ENCODE measurements at regions not wholly inside any gene's neighbourhood (a gene's known extent, or its start where the extent isn't known, plus 50 kb on each side); places are given as distances from the start of the nearest gene placed in this dataset.
A peak's percentile ranks its signal among the peaks of the same experiment; 100 is the strongest.

DNA sequence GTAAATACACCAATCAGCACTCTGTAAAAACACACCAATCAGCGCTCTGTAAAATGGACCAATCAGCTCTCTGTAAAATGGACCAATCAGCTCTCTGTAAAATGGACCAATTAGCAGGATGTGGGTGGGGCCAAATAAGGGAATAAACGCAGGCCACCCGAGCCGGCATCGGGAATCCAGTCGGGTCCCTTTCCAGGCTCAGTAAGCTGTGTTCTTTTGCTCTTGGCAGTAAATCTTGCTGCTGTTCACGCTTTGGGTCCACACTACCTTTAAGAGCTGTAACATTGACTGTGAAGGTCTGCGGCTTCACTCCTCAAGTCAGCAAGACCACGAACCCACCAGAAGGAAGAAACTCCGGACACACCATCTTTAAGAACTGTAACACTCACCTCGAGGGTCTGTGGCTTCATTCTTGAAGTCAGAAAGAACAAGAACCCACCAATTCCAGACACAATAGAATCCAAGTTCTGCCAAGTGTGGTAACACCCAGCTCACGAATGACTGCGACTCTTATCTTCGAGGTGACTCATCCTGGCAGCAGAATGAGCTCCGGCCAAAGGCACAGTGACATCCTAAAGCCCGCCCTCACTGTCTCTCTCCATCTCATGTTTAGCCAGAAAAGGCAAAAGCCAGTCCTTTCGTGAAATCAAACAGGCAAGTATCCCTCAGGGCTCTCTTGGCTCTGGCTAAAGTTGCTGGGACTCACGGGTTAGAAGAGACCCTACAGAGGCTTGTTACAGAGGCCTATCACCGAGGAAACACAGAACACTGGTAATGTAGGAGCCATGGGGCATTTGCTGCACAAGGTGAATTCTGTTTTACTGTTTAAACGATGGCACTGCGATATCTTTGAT, 155.2 kb downstream of the FAM43A start:
- TF ChIP-seq CTCF (IDR thresholded peaks at IDR 0.05) = no peak
- TF ChIP-seq REST (IDR thresholded peaks at IDR 0.05; ENCODE audit: insufficient read depth in 1 of 2, low read depth in 2 of 2, low read length in 1 of 2) = no peak
- no peak for TF ChIP-seq SIN3A (IDR thresholded peaks at IDR 0.05; ENCODE audit: borderline replicate concordance, insufficient read depth, low read depth, low read length)
- no peak for TF ChIP-seq POLR2AphosphoS5 (IDR thresholded peaks at IDR 0.05; ENCODE audit: low read depth, low read length)
- TF ChIP-seq TCF7L2 (IDR thresholded peaks at IDR 0.05; ENCODE audit: low read depth, low read length) = no peak
- in situ Hi-C loops (cut with HindIII; ENCODE audit: low pct_unique_long_range_greater_than_20kb, low sequenced_read_pairs) = no loop called here
- Histone ChIP-seq H3K4me3 (ENCODE audit: low read depth in 2 of 2, low read length in 2 of 2) (no peak overlapping the region), H3K4me1 (ENCODE audit: control insufficient read depth, insufficient read depth, low read length) (no peaks in the 10 kb centered on the region), H3K9me3 (ENCODE audit: control insufficient read depth, insufficient read depth, low read depth, low read length) (no peaks in the 10 kb centered on the region), H3K36me3 (ENCODE audit: control insufficient read depth, insufficient read depth, low read length) (no peaks in the 10 kb centered on the region), H3K27me3 (ENCODE audit: control insufficient read depth, insufficient read depth, low read length) (no peaks in the 10 kb centered on the region), H3K27ac (ENCODE audit: low read length) (no peak overlapping the region)
- ChIA-PET CTCF (no interaction called here), POLR2A (no interaction called here)
- ATAC-seq (peak; percentile 62; the same call in 1 of the 2 replicates), DNase-seq (ENCODE audit: low read depth, low spot score) (no peak)
- no TSS peak for BruUV-seq (replicated peaks)
- intact Hi-C loops (cut with micrococcal nuclease; ENCODE audit: unreplicated experiment) = no loop called here

DNA sequence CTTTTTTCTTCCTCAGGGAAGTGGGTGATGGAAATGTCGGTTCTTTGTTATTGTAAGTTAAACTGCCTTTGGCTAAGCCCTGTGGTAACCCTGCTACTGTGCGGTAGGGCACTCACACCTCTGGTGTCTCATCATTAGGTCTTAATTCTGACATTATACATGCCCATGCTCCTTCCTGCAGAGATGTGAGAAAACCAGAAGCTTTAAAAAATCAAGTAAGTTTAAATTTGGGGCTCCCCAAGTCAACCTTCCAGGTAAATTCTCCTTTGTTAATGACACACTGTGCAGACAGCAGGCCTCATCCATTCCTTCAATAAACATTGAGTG, 155.8 kb downstream of the FAM43A start:
- intact Hi-C loops (cut with micrococcal nuclease; ENCODE audit: unreplicated experiment) = no loop called here
- Histone ChIP-seq H3K36me3 (ENCODE audit: control insufficient read depth, insufficient read depth, low read length) (no peaks in the 10 kb centered on the region), H3K4me3 (ENCODE audit: low read depth in 2 of 2, low read length in 2 of 2) (no peak overlapping the region), H3K27me3 (ENCODE audit: control insufficient read depth, insufficient read depth, low read length) (no peaks in the 10 kb centered on the region), H3K9me3 (ENCODE audit: control insufficient read depth, insufficient read depth, low read depth, low read length) (no peaks in the 10 kb centered on the region), H3K27ac (ENCODE audit: low read length) (no peak overlapping the region), H3K4me1 (ENCODE audit: control insufficient read depth, insufficient read depth, low read length) (no peaks in the 10 kb centered on the region)
- DNase-seq (ENCODE audit: low read depth, low spot score) (no peak), ATAC-seq (no peak)
- CTCF ChIA-PET = no interaction called here
- POLR2A ChIA-PET = no interaction called here
- no TSS peak for BruUV-seq (replicated peaks)
- TF ChIP-seq CTCF (IDR thresholded peaks at IDR 0.05) = no peak
- no peak for TF ChIP-seq TCF7L2 (IDR thresholded peaks at IDR 0.05; ENCODE audit: low read depth, low read length)
- TF ChIP-seq REST (IDR thresholded peaks at IDR 0.05; ENCODE audit: insufficient read depth in 1 of 2, low read depth in 2 of 2, low read length in 1 of 2) = no peak
- TF ChIP-seq SIN3A (IDR thresholded peaks at IDR 0.05; ENCODE audit: borderline replicate concordance, insufficient read depth, low read depth, low read length) = no peak
- TF ChIP-seq POLR2AphosphoS5 (IDR thresholded peaks at IDR 0.05; ENCODE audit: low read depth, low read length) = no peak
- in situ Hi-C loops (cut with HindIII; ENCODE audit: low pct_unique_long_range_greater_than_20kb, low sequenced_read_pairs) = no loop called here

Measured in Panc1 (cell line).